ENCODE measurements at regions not wholly inside any gene's neighbourhood (a gene's known extent, or its start where the extent isn't known, plus 50 kb on each side); places are given as distances from the start of the nearest gene placed in this dataset.

- H3K4me3 ChIP-seq (ENCODE audit: low read depth, low read length): peak overlapping the region; percentile 74
- peak; percentile 65 for DNase-seq (ENCODE audit: low read depth)
- no peak for TF ChIP-seq CTCF (IDR thresholded peaks at IDR 0.05; ENCODE audit: insufficient read depth, low read length)
Measured at GRCh38 chr18:22346953-22347605, 70.6 kb downstream of the CTAGE1 start.

GRCh38 chr18:22346401-22346952, 71.2 kb downstream of the CTAGE1 start:
- H3K4me3 ChIP-seq (ENCODE audit: low read depth, low read length): peak overlapping the region; percentile 74
- DNase-seq (ENCODE audit: low read depth): peak; percentile 88
- no peak for TF ChIP-seq CTCF (IDR thresholded peaks at IDR 0.05; ENCODE audit: insufficient read depth, low read length)

GRCh38 chr18:22345718-22346117, 72.0 kb downstream of the CTAGE1 start:
- H3K4me3 ChIP-seq (ENCODE audit: low read depth, low read length): no peak overlapping the region
- no peak for TF ChIP-seq CTCF (IDR thresholded peaks at IDR 0.05; ENCODE audit: insufficient read depth, low read length)
- DNase-seq (ENCODE audit: low read depth): peak; percentile 20

- no peak for TF ChIP-seq CTCF (IDR thresholded peaks at IDR 0.05; ENCODE audit: insufficient read depth, low read length)
- no peak for DNase-seq (ENCODE audit: low read depth)
- H3K4me3 ChIP-seq (ENCODE audit: low read depth, low read length): no peak overlapping the region
Measured at GRCh38 chr18:22344908-22345670, 72.6 kb downstream of the CTAGE1 start.

GRCh38 chr18:22344445-22344844, 73.3 kb downstream of the CTAGE1 start:
- no peak for DNase-seq (ENCODE audit: low read depth)
- H3K4me3 ChIP-seq (ENCODE audit: low read depth, low read length): no peak overlapping the region
- TF ChIP-seq CTCF (IDR thresholded peaks at IDR 0.05; ENCODE audit: insufficient read depth, low read length): no peak

- no peak overlapping the region for H3K4me3 ChIP-seq (ENCODE audit: low read depth, low read length)
- TF ChIP-seq CTCF (IDR thresholded peaks at IDR 0.05; ENCODE audit: insufficient read depth, low read length): no peak
- DNase-seq (ENCODE audit: low read depth): no peak
Measured at GRCh38 chr18:22343613-22344012, 74.1 kb downstream of the CTAGE1 start.
